HFF-Myc (cell line): ENCODE measurements at regions not wholly inside any gene's neighbourhood (a gene's known extent, or its start where the extent isn't known, plus 50 kb on each side); places are given as distances from the start of the nearest gene placed in this dataset.
"Not testable (repeated sequence)": the region's sequence is repeated elsewhere in the genome, so short reads cannot be mapped to it uniquely, and the experiment has no call there.

ENCODE experiments used
- DNase-seq: peaks from one replicate; pipeline ENCODE4 v3.0.0-alpha.2; 2011; ENCODE audit warnings: low read depth; ENCODE audit errors: extremely low read depth
- H3K4me3 ChIP-seq: replicated peaks from 2 replicates; pipeline ENCODE4 v1.5.1; 2011; ENCODE audit warnings: low read depth, mild to moderate bottlenecking, control low read depth, low read length
- CTCF ChIP-seq: IDR thresholded peaks from 2 replicates; pipeline ENCODE4 v1.5.1; 2012; ENCODE audit warnings: mild to moderate bottlenecking, low read depth, low read length, control low read depth; ENCODE audit errors: missing control alignments

GRCh38 chr1:245102149-245102548 is 52.6 kb upstream of the KIF26B start:
- not testable (repeated sequence) for DNase-seq, H3K4me3 ChIP-seq

- no peak for TF ChIP-seq CTCF
- H3K4me3 ChIP-seq: no peak overlapping the region
- DNase-seq: no peak
Observed at GRCh38 chr1:245099401-245099800, 55.4 kb upstream of the KIF26B start.

- H3K4me3 ChIP-seq: no peak overlapping the region
- no peak for DNase-seq
- no peak for TF ChIP-seq CTCF
Observed at GRCh38 chr1:245098924-245099323, 55.9 kb upstream of the KIF26B start.

- H3K4me3 ChIP-seq: no peak overlapping the region
- TF ChIP-seq CTCF: no peak
- DNase-seq: no peak
Observed at GRCh38 chr1:245096311-245097066, 58.3 kb upstream of the KIF26B start.

GRCh38 chr1:245095903-245096302 is 58.9 kb upstream of the KIF26B start:
- no peak for TF ChIP-seq CTCF
- no peak for DNase-seq
- H3K4me3 ChIP-seq: no peak overlapping the region

- no peak for TF ChIP-seq CTCF
Observed at GRCh38 chr1:245094954-245095353, 59.8 kb upstream of the KIF26B start.

GRCh38 chr1:245094092-245094491 is 60.7 kb upstream of the KIF26B start:
- DNase-seq: no peak
- no peak overlapping the region for H3K4me3 ChIP-seq
- no peak for TF ChIP-seq CTCF

More at GRCh38 chr1:245094954-245095353, 59.8 kb upstream of the KIF26B start:
- no peak overlapping the region for H3K4me3 ChIP-seq
- no peak for DNase-seq
